Right cardiac atrium (tissue), 5 donors: ENCODE measurements at regions not wholly inside any gene's neighbourhood (a gene's known extent, or its start where the extent isn't known, plus 50 kb on each side); places are given as distances from the start of the nearest gene placed in this dataset.
A peak's percentile ranks its signal among the peaks of the same experiment; 100 is the strongest.

Source experiments
- ATAC-seq, 2 donors: fragments of 200-7000 bp; cut with Tn5 transposase; one replicate each; pipeline versions ENCODE4 v1.8.0 to v1.9.1; 2020; ENCODE audit warnings: moderate library complexity in 2 of 2, mild to moderate bottlenecking in 1 of 2
- DNase-seq, 3 donors: peaks; one replicate each; pipeline ENCODE4 v3.0.0-alpha.2; 2020
- H3K27ac ChIP-seq: one replicate; pipeline ENCODE4 v1.5.1; 2013; ENCODE audit warnings: mild to moderate bottlenecking, low read length, control low read depth, moderate library complexity
- H3K27me3 ChIP-seq: one replicate; pipeline ENCODE4 v1.6.1; 2013; ENCODE audit not compliant: control insufficient read depth, insufficient read depth
- H3K4me1 ChIP-seq: one replicate; pipeline ENCODE4 v1.6.1; 2013; ENCODE audit warnings: low read length; ENCODE audit not compliant: control insufficient read depth, insufficient read depth
- H3K4me3 ChIP-seq: one replicate; pipeline ENCODE4 v1.5.1; 2013; ENCODE audit warnings: low read length, control low read depth
- H3K9me3 ChIP-seq: one replicate; pipeline ENCODE4 v1.6.1; 2013; ENCODE audit warnings: low read length; ENCODE audit not compliant: control insufficient read depth
- WGBS: extraction: QIAGEN DNeasy Blood & Tissue Kit; methylation state at CpG from one replicate; pipeline ENCODE4 v1.1.7; 2013; 5-methylcytosine and 5-hydroxymethylcytosine counted together
- intact Hi-C, 4 donors: fragments of 100-400 bp; cut with DNase I; formaldehyde crosslinking; loops; one replicate each; pipeline versions ENCODE4 v1.11.0 to v1.14.0; 2022 to 2023
- donor health status: healthy with polysubstance abuse.
- donor health status: DM: no; HTN: yes; CAD: no.
- donor health status: DM: no; HTN: no; CAD: no.
- donor health status: DM: no; HTN: yes; CAD: no; lungs with severe emphysema.
- donor health status: DM: yes; HTN: yes; CAD: no.

- Histone ChIP-seq H3K27ac (no peak overlapping the region), H3K4me1 (no peaks in the 10 kb centered on the region), H3K27me3 (no peaks in the 10 kb centered on the region), H3K9me3 (no peaks in the 10 kb centered on the region), H3K4me3 (no peak overlapping the region)
- ATAC-seq (no peak), DNase-seq (no peak)
- WGBS: 76% methylated on average over 2 of the region's 2 CpGs
- intact Hi-C loops: no loop called here
Measured at GRCh38 chr6:25025919-25026301, 90.2 kb upstream of the RIPOR2 start.

- no peak for ATAC-seq
- DNase-seq: no peak
- Histone ChIP-seq H3K27me3 (no peaks in the 10 kb centered on the region), H3K27ac (no peak overlapping the region), H3K4me1 (no peaks in the 10 kb centered on the region), H3K9me3 (no peaks in the 10 kb centered on the region), H3K4me3 (no peak overlapping the region)
- intact Hi-C loops: no loop called here
- WGBS: 49% methylated on average over 2 of the region's 2 CpGs
Measured at GRCh38 chr6:25026723-25027122, 91.0 kb upstream of the RIPOR2 start.

GRCh38 chr6:25027221-25027916, 91.6 kb upstream of the RIPOR2 start:
- WGBS: 78% methylated on average over 31 of the region's 31 CpGs
- Histone ChIP-seq H3K4me1 (no peaks in the 10 kb centered on the region), H3K27ac (no peak overlapping the region), H3K4me3 (no peak overlapping the region), H3K9me3 (no peaks in the 10 kb centered on the region), H3K27me3 (no peaks in the 10 kb centered on the region)
- intact Hi-C loops: no loop called here
- no peak for DNase-seq
- no peak for ATAC-seq

GRCh38 chr6:25028328-25028727, 92.6 kb upstream of the RIPOR2 start:
- ATAC-seq (no peak), DNase-seq (no peak)
- H3K4me1 ChIP-seq: no peaks in the 10 kb centered on the region
- H3K27ac ChIP-seq: no peak overlapping the region
- no peaks in the 10 kb centered on the region for H3K9me3 ChIP-seq
- 91% methylated on average over 1 of the region's 1 CpG for WGBS
- H3K4me3 ChIP-seq: no peak overlapping the region
- no peaks in the 10 kb centered on the region for H3K27me3 ChIP-seq
- intact Hi-C loops: no loop called here

GRCh38 chr6:25032934-25033333, 97.2 kb upstream of the RIPOR2 start:
- no peaks in the 10 kb centered on the region for H3K9me3 ChIP-seq
- H3K27me3 ChIP-seq: no peaks in the 10 kb centered on the region
- H3K27ac ChIP-seq: no peak overlapping the region
- intact Hi-C loops: no loop called here
- ATAC-seq (no peak), DNase-seq (no peak)
- no peaks in the 10 kb centered on the region for H3K4me1 ChIP-seq
- H3K4me3 ChIP-seq: no peak overlapping the region
- 97% methylated on average over 8 of the region's 8 CpGs for WGBS

- no peaks in the 10 kb centered on the region for H3K4me1 ChIP-seq
- no peak for DNase-seq
- intact Hi-C loops: no loop called here
- ATAC-seq: no peak
- WGBS: 46% methylated on average over 3 of the region's 3 CpGs
- H3K27ac ChIP-seq: no peak overlapping the region
- no peaks in the 10 kb centered on the region for H3K27me3 ChIP-seq
- H3K9me3 ChIP-seq: no peaks in the 10 kb centered on the region
- no peak overlapping the region for H3K4me3 ChIP-seq
Measured at GRCh38 chr6:25034431-25034921, 98.7 kb upstream of the RIPOR2 start.

- H3K9me3 ChIP-seq: no peaks in the 10 kb centered on the region
- H3K27me3 ChIP-seq: no peaks in the 10 kb centered on the region
- no peak overlapping the region for H3K27ac ChIP-seq
- H3K4me1 ChIP-seq: no peaks in the 10 kb centered on the region
- intact Hi-C loops: no loop called here
- ATAC-seq (no peak), DNase-seq (no peak)
- H3K4me3 ChIP-seq: no peak overlapping the region
- WGBS: 56% methylated on average over 3 of the region's 3 CpGs
Measured at GRCh38 chr6:25035174-25035511, 99.4 kb upstream of the RIPOR2 start.

GRCh38 chr6:25035512-25036435, 100.0 kb upstream of the RIPOR2 start:
- no peak for DNase-seq
- Histone ChIP-seq H3K9me3 (no peaks in the 10 kb centered on the region), H3K4me3 (no peak overlapping the region), H3K27ac (no peak overlapping the region), H3K27me3 (no peaks in the 10 kb centered on the region), H3K4me1 (no peaks in the 10 kb centered on the region)
- intact Hi-C loops: no loop called here
- 59% methylated on average over 16 of the region's 16 CpGs for WGBS
- peak in 1 of 2 donors; percentile 41 for ATAC-seq

GRCh38 chr6:25036461-25036860, 100.7 kb upstream of the RIPOR2 start:
- DNase-seq: no peak
- Histone ChIP-seq H3K27me3 (no peaks in the 10 kb centered on the region), H3K4me1 (no peaks in the 10 kb centered on the region), H3K9me3 (no peaks in the 10 kb centered on the region), H3K4me3 (no peak overlapping the region), H3K27ac (no peak overlapping the region)
- intact Hi-C loops: no loop called here
- ATAC-seq: no peak
- 98% methylated on average over 3 of the region's 3 CpGs for WGBS

GRCh38 chr6:25038300-25038699, 102.5 kb upstream of the RIPOR2 start:
- Histone ChIP-seq H3K4me1 (no peaks in the 10 kb centered on the region), H3K4me3 (no peak overlapping the region), H3K27me3 (no peaks in the 10 kb centered on the region), H3K27ac (no peak overlapping the region), H3K9me3 (no peaks in the 10 kb centered on the region)
- intact Hi-C loops: no loop called here
- DNase-seq (no peak), ATAC-seq (no peak)

GRCh38 chr6:25038999-25039398, 103.2 kb upstream of the RIPOR2 start:
- DNase-seq (no peak), ATAC-seq (no peak)
- H3K4me1 ChIP-seq: no peaks in the 10 kb centered on the region
- H3K27ac ChIP-seq: no peak overlapping the region
- H3K4me3 ChIP-seq: no peak overlapping the region
- intact Hi-C loops: no loop called here
- WGBS: 48% methylated on average over 6 of the region's 6 CpGs
- H3K27me3 ChIP-seq: no peaks in the 10 kb centered on the region
- H3K9me3 ChIP-seq: no peaks in the 10 kb centered on the region
